GM12878 (cell line): ENCODE measurements at regions not wholly inside any gene's neighbourhood (a gene's known extent, or its start where the extent isn't known, plus 50 kb on each side); places are given as distances from the start of the nearest gene placed in this dataset.

Source experiments
- ATAC-seq: fragments of 200-7000 bp; cut with Tn5 transposase; 3 replicates; pipeline ENCODE4 v1.9.1; 2020; ENCODE audit warnings: mild to moderate bottlenecking, moderate library complexity
- BruUV-seq: library from RNA; stranded (reverse); fragments of 400-500 nt; replicated peaks from 2 replicates; lab custom pipeline; 2021; lab: Mats Ljungman, UMichigan
- CTCF ChIA-PET: fragments of 300-600 bp; sonication (Branson Sonifier 250); formaldehyde crosslinking; extraction: SDS; loops from one replicate; lab custom pipeline; 2021; ENCODE audit warnings: inconsistent platforms; lab: Yijun Ruan, JAX
- POLR2A ChIA-PET: fragments of 350-600 bp; formaldehyde crosslinking; extraction: SDS; loops from one replicate; lab custom pipeline; 2021; ENCODE audit warnings: inconsistent platforms; lab: Charles Lee
- RAD21 ChIA-PET: fragments of 300-600 bp; sonication (Branson Sonifier 250); formaldehyde crosslinking; loops from one replicate; lab custom pipeline; 2023; ENCODE audit warnings: antibody characterized with exemption; ENCODE audit not compliant: unreplicated experiment; lab: Charles Lee
- SMC1A ChIA-PET: fragments of 300-600 bp; sonication (Branson Sonifier 250); formaldehyde crosslinking; loops from one replicate; lab custom pipeline; 2023; ENCODE audit not compliant: unreplicated experiment, uncharacterized antibody; lab: Charles Lee
- DNase-seq: peaks from one replicate; pipeline ENCODE4 v3.0.0-alpha.2; 2011; ENCODE audit warnings: low read depth, low spot score
- FAIRE-seq: peaks from 3 replicates; lab custom pipeline; 2011; peaks lifted over from hg19 to GRCh38; lab: Jason Lieb, UNC
- H2AFZ ChIP-seq: 2 replicates; pipeline ENCODE4 v1.6.0; 2011; ENCODE audit warnings: low read depth, low read length, control low read depth; ENCODE audit not compliant: control insufficient read depth
- H3K27ac ChIP-seq: 2 replicates; pipeline ENCODE4 v1.5.1; 2011; ENCODE audit warnings: control low read depth; ENCODE audit not compliant: control insufficient read depth, insufficient read depth
- H3K27me3 ChIP-seq, 2 experiments: replicated peaks in 1 of 2; 2 replicates each; pipeline versions ENCODE4 v1.6.0 to v1.6.1; 2011; ENCODE audit warnings: low read length in 1 of 2; ENCODE audit not compliant: control insufficient read depth in 2 of 2, insufficient read depth in 2 of 2
- H3K36me3 ChIP-seq, 2 experiments: 2 replicates each; pipeline ENCODE4 v1.5.1; 2011; ENCODE audit warnings: low read length in 1 of 2; ENCODE audit not compliant: control insufficient read depth in 2 of 2, insufficient read depth in 2 of 2
- H3K4me1 ChIP-seq: 2 replicates; pipeline ENCODE4 v1.6.1; 2011; ENCODE audit warnings: mild to moderate bottlenecking, low read length, moderate library complexity, mixed read lengths; ENCODE audit not compliant: control insufficient read depth, insufficient read depth
- H3K4me2 ChIP-seq: 2 replicates; pipeline ENCODE4 v1.6.0; 2011; ENCODE audit warnings: control low read depth; ENCODE audit not compliant: control insufficient read depth, insufficient read depth
- H3K4me3 ChIP-seq: fragments of 200-600 bp; sonication (generic); 2 replicates; pipeline ENCODE4 v1.5.1; 2016
- H3K79me2 ChIP-seq: 2 replicates; pipeline ENCODE4 v1.6.0; 2011; ENCODE audit warnings: low read length; ENCODE audit not compliant: control insufficient read depth, insufficient read depth
- H3K9ac ChIP-seq: 2 replicates; pipeline ENCODE4 v1.8.0; 2011; ENCODE audit warnings: low read length, control low read depth, mixed read lengths; ENCODE audit not compliant: control insufficient read depth, insufficient read depth
- H3K9me3 ChIP-seq: replicated peaks from 3 replicates; pipeline ENCODE4 v1.5.1; 2011; ENCODE audit warnings: mild to moderate bottlenecking, low read length; ENCODE audit not compliant: control insufficient read depth, insufficient read depth
- H4K20me1 ChIP-seq: 2 replicates; pipeline ENCODE4 v1.6.0; 2011; ENCODE audit not compliant: control insufficient read depth, insufficient read depth
- EZH2 ChIP-seq: IDR thresholded peaks from 2 replicates; pipeline ENCODE4 v1.6.1; 2012; ENCODE audit warnings: low read depth, mild to moderate bottlenecking, control low read depth, inconsistent platforms, low read length, borderline replicate concordance; ENCODE audit not compliant: control insufficient read depth
- IKZF2 ChIP-seq, 2 experiments: fragments of 450-650 bp; IDR thresholded peaks; 2 replicates each; pipeline ENCODE4 v1.6.1; 2017; ENCODE audit warnings: mild to moderate bottlenecking in 2 of 2, moderate library complexity in 2 of 2
- MTA2 ChIP-seq: fragments of 450-650 bp; IDR thresholded peaks from 2 replicates; pipeline ENCODE4 v1.6.1; 2016; ENCODE audit warnings: low read depth, mild to moderate bottlenecking, moderate library complexity
- NR2F1 ChIP-seq: fragments of 450-650 bp; conservative IDR thresholded peaks from 2 replicates; pipeline ENCODE4 v1.6.1; 2017; ENCODE audit warnings: mild to moderate bottlenecking
- POLR2AphosphoS5 ChIP-seq: IDR thresholded peaks from 2 replicates; pipeline ENCODE4 v1.6.1; 2011; ENCODE audit warnings: mild to moderate bottlenecking, low read length, inconsistent platforms
- RELA ChIP-seq: fragments of 450-650 bp; IDR thresholded peaks from 2 replicates; pipeline ENCODE4 v1.8.0; 2014; ENCODE audit warnings: borderline replicate concordance; ENCODE audit not compliant: partially characterized antibody
- REST ChIP-seq: IDR thresholded peaks from 2 replicates; pipeline ENCODE4 v1.6.1; 2012; ENCODE audit warnings: mild to moderate bottlenecking, low read depth, low read length
- STAT1 ChIP-seq: fragments of 450-650 bp; conservative IDR thresholded peaks from 2 replicates; pipeline ENCODE4 v1.6.1; 2014; ENCODE audit warnings: antibody characterized with exemption, mild to moderate bottlenecking
- TCF3 ChIP-seq: IDR thresholded peaks from 2 replicates; pipeline ENCODE4 v1.6.1; 2012; ENCODE audit warnings: low read depth, mild to moderate bottlenecking, low read length, borderline replicate concordance; ENCODE audit not compliant: insufficient read depth
- TCF7 ChIP-seq: IDR thresholded peaks from 2 replicates; pipeline ENCODE4 v1.6.1; 2014; ENCODE audit warnings: antibody characterized with exemption, borderline replicate concordance
- ZBTB40 ChIP-seq: fragments of 450-650 bp; IDR thresholded peaks from 2 replicates; pipeline ENCODE4 v1.6.1; 2016; ENCODE audit warnings: mild to moderate bottlenecking, moderate library complexity, borderline replicate concordance
- ZNF217 ChIP-seq: fragments of 450-650 bp; IDR thresholded peaks from 2 replicates; pipeline ENCODE4 v1.6.1; 2017; ENCODE audit warnings: antibody characterized with exemption, mild to moderate bottlenecking
- ZNF622 ChIP-seq: fragments of 450-650 bp; IDR thresholded peaks from 2 replicates; pipeline ENCODE4 v1.6.1; 2017; ENCODE audit warnings: mild to moderate bottlenecking, inconsistent platforms
- WGBS: methylation state at CpG from one replicate; pipeline ENCODE4 v1.1.6; 2016; ENCODE audit warnings: low lambda C conversion rate; ENCODE audit not compliant: insufficient replicate concordance, insufficient coverage; ENCODE audit errors: missing lambda C conversion rate; 5-methylcytosine and 5-hydroxymethylcytosine counted together
- in situ Hi-C: fragments of 300-500 bp; cut with MboI; formaldehyde crosslinking; loops from 9 replicates; pipeline ENCODE4 v1.14.3; 2018; ENCODE audit warnings: mixed read lengths
- intact Hi-C: fragments of 100-400 bp; cut with micrococcal nuclease; formaldehyde crosslinking; loops from one replicate; pipeline ENCODE4 v1.14.2; 2022; ENCODE audit not compliant: unreplicated experiment

- no peak overlapping the region for H3K4me3 ChIP-seq
- no peak overlapping the region for H3K9ac ChIP-seq
- no peaks in the 10 kb centered on the region for H3K27me3 ChIP-seq
- ChIA-PET SMC1A (interaction anchor here (0.8 to 1.8 kb wide), 2 partner anchors 9 to 69 kb away, joined by 3 to 4 read pairs; no protein-coding TSS in a partner anchor), RAD21 (no interaction called here), CTCF (interaction anchor here (0.9 to 3.2 kb wide), 3 partner anchors 9 to 35 kb away, joined by 3 to 15 read pairs (median 4); no protein-coding TSS in a partner anchor), POLR2A (no interaction called here)
- H2AFZ ChIP-seq, result no peak overlapping the region
- FAIRE-seq (no peak), ATAC-seq (no peak), DNase-seq (no peak)
- H3K4me1 ChIP-seq, result no peaks in the 10 kb centered on the region
- in situ Hi-C loops, result loop anchor here (25.0 kb wide), 1 partner anchor 1045 kb away; no protein-coding TSS in a partner anchor
- no peak overlapping the region for H3K4me2 ChIP-seq
- no peaks in the 10 kb centered on the region for H3K9me3 ChIP-seq
- BruUV-seq, result no TSS peak
- 19% methylated on average over 3 of the region's 3 CpGs for WGBS
- no peaks in the 10 kb centered on the region for H3K36me3 ChIP-seq
- TF ChIP-seq ZNF217, result no peak
- TF ChIP-seq ZNF622, result no peak
- no peak for TF ChIP-seq MTA2
- no peak for TF ChIP-seq RELA
- no peak for TF ChIP-seq NR2F1
- no peak for TF ChIP-seq TCF3
- TF ChIP-seq EZH2, result no peak
- no peak for TF ChIP-seq IKZF2 (IDR thresholded peaks at IDR 0.05)
- TF ChIP-seq POLR2AphosphoS5, result no peak
- no peak for TF ChIP-seq TCF7
- TF ChIP-seq REST, result no peak
- TF ChIP-seq STAT1, result no peak
- TF ChIP-seq ZBTB40, result no peak
- no peaks in the 10 kb centered on the region for H3K79me2 ChIP-seq
- no peak overlapping the region for H3K27ac ChIP-seq
- no peaks in the 10 kb centered on the region for H4K20me1 ChIP-seq
- intact Hi-C loops, result no loop called here
These were observed 107.4 kb downstream of the RERGL start for GRCh38 chr12:17982556-17982955.
